ENCODE measurements at regions not wholly inside any gene's neighbourhood (a gene's known extent, or its start where the extent isn't known, plus 50 kb on each side); places are given as distances from the start of the nearest gene placed in this dataset.
A peak's percentile ranks its signal among the peaks of the same experiment; 100 is the strongest.

GRCh38 chr11:122368796-122369195 lies 252.8 kb upstream of the BLID start:
- Histone ChIP-seq H3K9me3 (no peaks in the 10 kb centered on the region), H3K36me3 (no peaks in the 10 kb centered on the region), H3K27ac (peak overlapping the region in 1 of 4 donors; percentile 57), H3K4me3 (no peak overlapping the region), H3K4me1 (peaks cover 0 to 19% (median 12%) of the 10 kb centered on the region in 3 donors), H3K27me3 (no peaks in the 10 kb centered on the region)
- TF ChIP-seq CTCF (IDR thresholded peaks at IDR 0.05) (no peak), POLR2A (IDR thresholded peaks at IDR 0.05) (no peak)
- DNase-seq = no peak
- 90 to 93% methylated on average over 4 of the region's 4 CpGs for WGBS, 2 donors
- intact Hi-C loops (cut with DNase I) = no loop called here

- no peak for DNase-seq
- H3K36me3 ChIP-seq = no peaks in the 10 kb centered on the region
- H3K4me3 ChIP-seq = peak overlapping the region in 1 of 4 donors; percentile 22
- 25 to 28% methylated on average over 5 to 6 of the region's 6 CpGs for WGBS, 2 donors
- TF ChIP-seq POLR2A (IDR thresholded peaks at IDR 0.05) = no peak
- no peak for TF ChIP-seq CTCF (IDR thresholded peaks at IDR 0.05)
- H3K27me3 ChIP-seq = no peaks in the 10 kb centered on the region
- peaks cover 0 to 19% (median 12%) of the 10 kb centered on the region in 3 donors for H3K4me1 ChIP-seq
- no peaks in the 10 kb centered on the region for H3K9me3 ChIP-seq
- peak overlapping the region in 3 of 4 donors; percentile 32 to 57 (median 53) for H3K27ac ChIP-seq
- intact Hi-C loops (cut with DNase I) = no loop called here
Observed at GRCh38 chr11:122367809-122368231, 251.8 kb upstream of the BLID start.

GRCh38 chr11:122365610-122366360 lies 249.8 kb upstream of the BLID start:
- intact Hi-C loops (cut with DNase I) = no loop called here
- Histone ChIP-seq H3K4me3 (peak overlapping the region in 2 of 4 donors; percentile 20 to 24), H3K36me3 (no peaks in the 10 kb centered on the region), H3K4me1 (peaks cover 0 to 19% (median 12%) of the 10 kb centered on the region in 3 donors), H3K27me3 (no peaks in the 10 kb centered on the region), H3K27ac (peak overlapping the region in 1 of 4 donors; percentile 57), H3K9me3 (no peaks in the 10 kb centered on the region)
- WGBS, 2 donors = 51 to 56% methylated on average over 10 to 11 of the region's 11 CpGs
- no peak for DNase-seq
- TF ChIP-seq CTCF (IDR thresholded peaks at IDR 0.05) (no peak), POLR2A (IDR thresholded peaks at IDR 0.05) (no peak)

- 82 to 84% methylated on average over 5 of the region's 5 CpGs for WGBS, 2 donors
Observed at GRCh38 chr11:122363296-122363695, 247.3 kb upstream of the BLID start.

More at GRCh38 chr11:122363296-122363695, 247.3 kb upstream of the BLID start:
- Histone ChIP-seq H3K4me3 (no peak overlapping the region), H3K9me3 (no peaks in the 10 kb centered on the region), H3K27ac (no peak overlapping the region), H3K4me1 (peaks cover 0 to 16% (median 11%) of the 10 kb centered on the region in 3 donors), H3K27me3 (no peaks in the 10 kb centered on the region), H3K36me3 (no peaks in the 10 kb centered on the region)
- TF ChIP-seq POLR2A (IDR thresholded peaks at IDR 0.05) = no peak
- TF ChIP-seq CTCF (IDR thresholded peaks at IDR 0.05) = no peak
- no peak for DNase-seq
- intact Hi-C loops (cut with DNase I) = no loop called here
